B cell (primary cell): ENCODE measurements at regions not wholly inside any gene's neighbourhood (a gene's known extent, or its start where the extent isn't known, plus 50 kb on each side); places are given as distances from the start of the nearest gene placed in this dataset.

Experiments
- ATAC-seq: fragments of 200-7000 bp; cut with Tn5 transposase; one replicate; pipeline ENCODE4 v1.10.0; 2021; ENCODE audit warnings: low read depth, mild to moderate bottlenecking, moderate number of reproducible peaks, moderate library complexity
- CTCF ChIA-PET: fragments of 350-600 bp; sonication (Branson Sonifier 250); formaldehyde crosslinking; loops from one replicate; lab custom pipeline; 2021; ENCODE audit warnings: antibody characterized with exemption, inconsistent platforms; lab: Charles Lee
- POLR2A ChIA-PET: fragments of 350-600 bp; sonication (Branson Sonifier 250); formaldehyde crosslinking; loops from one replicate; lab custom pipeline; 2021; ENCODE audit warnings: antibody characterized with exemption; lab: Charles Lee
- DNase-seq: peaks from one replicate; pipeline ENCODE4 v3.0.0; 2013
- H2AFZ ChIP-seq: 2 replicates; pipeline ENCODE4 v1.6.1; 2012; ENCODE audit warnings: mild to moderate bottlenecking, low read depth, low read length; ENCODE audit not compliant: insufficient read depth, poor library complexity, severe bottlenecking
- H3K27ac ChIP-seq, 2 donors: 1 replicate in 1 of 2; 2 replicates in 1 of 2; pipeline ENCODE4 v1.5.1; 2012 to 2013; ENCODE audit warnings: low read length in 2 of 2, mild to moderate bottlenecking in 2 of 2, moderate library complexity in 1 of 2
- H3K27me3 ChIP-seq, 4 experiments: fragments of 200-600 bp in 1 of 4; sonication (generic) in 1 of 4; replicated peaks in 1 of 4; 1 replicate in 2 of 4; 2 replicates in 2 of 4; pipeline versions ENCODE4 v1.6.1 to v1.7.0; 2013 to 2016; ENCODE audit warnings: low read length in 3 of 4, mild to moderate bottlenecking in 2 of 4, mixed read lengths in 1 of 4, moderate library complexity in 1 of 4; ENCODE audit not compliant: insufficient read depth in 4 of 4, control insufficient read depth in 3 of 4; ENCODE audit errors: control extremely low read depth in 1 of 4
- H3K36me3 ChIP-seq, 2 experiments: replicated peaks in 1 of 2; 1 replicate in 1 of 2; 2 replicates in 1 of 2; pipeline versions ENCODE4 v1.6.1 to v1.7.1; 2013; ENCODE audit warnings: low read length in 1 of 2; ENCODE audit not compliant: insufficient read depth in 2 of 2, control insufficient read depth in 1 of 2; ENCODE audit errors: control extremely low read depth in 1 of 2, extremely low read depth in 1 of 2
- H3K4me1 ChIP-seq, 2 donors: fragments of 200-600 bp in 1 of 2; sonication (generic) in 1 of 2; 1 replicate in 1 of 2; 2 replicates in 1 of 2; pipeline versions ENCODE4 v1.5.1 to v1.6.1; 2013 to 2017; ENCODE audit warnings: low read length in 2 of 2; ENCODE audit not compliant: control insufficient read depth in 2 of 2, insufficient read depth in 2 of 2
- H3K4me2 ChIP-seq: replicated peaks from 2 replicates; pipeline ENCODE3; 2012; ENCODE audit warnings: mild to moderate bottlenecking, low read depth, low read length; ENCODE audit not compliant: poor library complexity, severe bottlenecking
- H3K4me3 ChIP-seq, 5 experiments: fragments of 200-600 bp in 1 of 5; sonication (generic) in 1 of 5; 1 replicate in 3 of 5; 2 replicates in 2 of 5; pipeline versions ENCODE4 v1.5.1 to v1.7.0; 2011 to 2016; ENCODE audit warnings: low read length in 4 of 5, mild to moderate bottlenecking in 4 of 5, low read depth in 2 of 5, control low read depth in 1 of 5, moderate library complexity in 1 of 5; ENCODE audit not compliant: insufficient read depth in 1 of 5; ENCODE audit errors: control extremely low read depth in 1 of 5, extremely low read depth in 1 of 5
- H3K79me2 ChIP-seq: fragments of 200-600 bp; sonication (generic); one replicate; pipeline ENCODE4 v1.6.0; 2016; ENCODE audit warnings: low read length; ENCODE audit not compliant: control insufficient read depth, insufficient read depth
- H3K9ac ChIP-seq: fragments of 200-600 bp; sonication (generic); 2 replicates; pipeline ENCODE4 v1.6.1; 2017; ENCODE audit warnings: mild to moderate bottlenecking, low read length, moderate library complexity
- H3K9me3 ChIP-seq, 3 donors: one replicate each; pipeline versions ENCODE4 v1.6.1 to v1.7.1; 2013; ENCODE audit warnings: low read length in 2 of 3; ENCODE audit not compliant: control insufficient read depth in 2 of 3, insufficient read depth in 1 of 3; ENCODE audit errors: control extremely low read depth in 1 of 3
- H4K20me1 ChIP-seq: 2 replicates; pipeline ENCODE4 v1.6.0; 2012; ENCODE audit warnings: mild to moderate bottlenecking, low read length; ENCODE audit not compliant: insufficient read depth, control insufficient read depth, poor library complexity, severe bottlenecking
- H3K27ac Mint-ChIP-seq: one replicate; pipeline ENCODE4 v1.8.0; 2021; ENCODE audit warnings: mixed read lengths
- H3K27me3 Mint-ChIP-seq: one replicate; pipeline ENCODE4 v1.8.0; 2021; ENCODE audit warnings: mixed read lengths
- H3K4me1 Mint-ChIP-seq: one replicate; pipeline ENCODE4 v1.8.0; 2021; ENCODE audit warnings: mixed read lengths
- H3K4me3 Mint-ChIP-seq: one replicate; pipeline ENCODE4 v1.8.0; 2021; ENCODE audit warnings: mixed read lengths
- H3K9me3 Mint-ChIP-seq: one replicate; pipeline ENCODE4 v1.8.0; 2022; ENCODE audit warnings: mixed read lengths; ENCODE audit not compliant: insufficient read depth
- EZH2 ChIP-seq: IDR thresholded peaks from 2 replicates; pipeline ENCODE4 v1.6.1; 2012; ENCODE audit warnings: borderline replicate concordance, low read depth, mild to moderate bottlenecking, moderate library complexity, low read length; ENCODE audit not compliant: insufficient read depth, poor library complexity, severe bottlenecking
- WGBS: methylation state at CpG from one replicate; pipeline ENCODE4 v1.1.5; 2013; ENCODE audit warnings: missing lambda C conversion rate; ENCODE audit not compliant: insufficient coverage; 5-methylcytosine and 5-hydroxymethylcytosine counted together
- intact Hi-C: fragments of 100-400 bp; cut with micrococcal nuclease; formaldehyde crosslinking; loops from one replicate; pipeline ENCODE4 v1.10.0; 2022
- TF ChIP-seq, protein P1 (sequence below): fragments of 200-600 bp; IDR thresholded peaks from one replicate; pipeline ENCODE4 v1.8.0; 2022; ENCODE audit warnings: antibody characterized with exemption, mild to moderate bottlenecking

DNA sequence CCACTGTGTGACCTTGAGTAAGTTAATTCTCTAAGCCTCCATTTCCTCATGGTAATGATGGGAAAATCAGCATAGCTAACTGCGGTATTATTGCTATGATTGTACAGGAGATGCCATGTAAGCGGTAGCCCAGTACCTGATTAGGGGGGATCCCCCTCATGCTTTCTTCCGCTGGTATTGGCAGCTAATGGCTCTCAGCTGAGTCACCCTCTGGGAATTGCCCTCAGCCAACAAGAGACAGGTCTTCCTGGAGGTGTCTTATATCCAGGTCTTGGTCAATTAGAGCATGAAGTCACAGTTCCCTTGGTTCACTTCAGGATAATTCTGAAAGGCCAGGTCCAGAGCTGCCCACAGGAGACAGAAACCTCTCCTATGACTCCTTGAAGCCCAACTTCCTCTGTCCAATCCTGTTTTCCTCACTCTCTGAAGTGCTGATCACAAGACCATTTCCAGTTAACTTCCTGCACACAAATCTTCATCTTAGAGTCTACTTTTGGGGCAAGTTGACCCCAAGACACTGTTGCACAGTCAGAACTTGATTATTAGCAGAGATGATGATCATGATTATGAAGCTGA, 724.7 kb upstream of the ZNF385D start:
- Histone ChIP-seq H3K4me3 (no peak overlapping the region), H3K4me2 (no peak overlapping the region), H3K27ac (no peak overlapping the region), H3K9ac (no peak overlapping the region), H3K36me3 (no peaks in the 10 kb centered on the region), H3K4me1 (no peaks in the 10 kb centered on the region), H2AFZ (no peak overlapping the region), H4K20me1 (no peaks in the 10 kb centered on the region), H3K9me3 (peaks cover 0 to 4% (median 0%) of the 10 kb centered on the region in 3 donors), H3K79me2 (no peaks in the 10 kb centered on the region), H3K27me3 (no peaks in the 10 kb centered on the region)
- no peak for DNase-seq
- Mint-ChIP-seq H3K27ac (no peak overlapping the region), H3K4me3 (no peak overlapping the region), H3K4me1 (no peaks in the 10 kb centered on the region), H3K27me3 (peaks cover 5% of the 10 kb centered on the region), H3K9me3 (no peaks in the 10 kb centered on the region)
- intact Hi-C loops, result no loop called here
- WGBS, result 96% methylated on average over 3 of the region's 3 CpGs
- TF ChIP-seq, protein P1, sequence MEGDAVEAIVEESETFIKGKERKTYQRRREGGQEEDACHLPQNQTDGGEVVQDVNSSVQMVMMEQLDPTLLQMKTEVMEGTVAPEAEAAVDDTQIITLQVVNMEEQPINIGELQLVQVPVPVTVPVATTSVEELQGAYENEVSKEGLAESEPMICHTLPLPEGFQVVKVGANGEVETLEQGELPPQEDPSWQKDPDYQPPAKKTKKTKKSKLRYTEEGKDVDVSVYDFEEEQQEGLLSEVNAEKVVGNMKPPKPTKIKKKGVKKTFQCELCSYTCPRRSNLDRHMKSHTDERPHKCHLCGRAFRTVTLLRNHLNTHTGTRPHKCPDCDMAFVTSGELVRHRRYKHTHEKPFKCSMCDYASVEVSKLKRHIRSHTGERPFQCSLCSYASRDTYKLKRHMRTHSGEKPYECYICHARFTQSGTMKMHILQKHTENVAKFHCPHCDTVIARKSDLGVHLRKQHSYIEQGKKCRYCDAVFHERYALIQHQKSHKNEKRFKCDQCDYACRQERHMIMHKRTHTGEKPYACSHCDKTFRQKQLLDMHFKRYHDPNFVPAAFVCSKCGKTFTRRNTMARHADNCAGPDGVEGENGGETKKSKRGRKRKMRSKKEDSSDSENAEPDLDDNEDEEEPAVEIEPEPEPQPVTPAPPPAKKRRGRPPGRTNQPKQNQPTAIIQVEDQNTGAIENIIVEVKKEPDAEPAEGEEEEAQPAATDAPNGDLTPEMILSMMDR, result no peak
- TF ChIP-seq EZH2, result no peak
- POLR2A ChIA-PET, result no interaction called here
- CTCF ChIA-PET, result no interaction called here
- ATAC-seq, result no peak

DNA sequence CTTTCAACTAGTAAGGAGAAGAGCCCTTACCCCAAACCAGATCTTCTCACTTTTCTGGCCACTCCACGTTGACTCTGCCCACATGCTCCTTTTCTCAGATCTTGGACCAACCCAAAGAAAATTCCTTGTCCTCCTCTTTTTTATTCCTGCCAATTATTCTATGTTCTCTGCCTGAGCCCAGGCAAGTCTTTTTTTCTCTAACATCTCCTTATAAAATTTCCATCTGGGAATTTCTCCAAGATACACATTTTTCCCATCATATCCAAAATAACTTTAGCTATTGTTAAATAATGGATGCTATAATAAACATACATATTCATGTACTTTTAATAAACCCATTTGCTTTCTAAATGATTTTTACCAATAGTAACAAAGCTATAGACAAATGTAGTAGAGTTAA, 726.0 kb upstream of the ZNF385D start:
- H3K9me3 ChIP-seq, result peaks cover 0 to 4% (median 0%) of the 10 kb centered on the region in 3 donors
- CTCF ChIA-PET, result no interaction called here
- H3K27me3 ChIP-seq, result no peaks in the 10 kb centered on the region
- ATAC-seq, result no peak
- TF ChIP-seq, protein P1, result no peak
- TF ChIP-seq EZH2, result no peak
- Mint-ChIP-seq H3K4me3 (no peak overlapping the region), H3K9me3 (no peaks in the 10 kb centered on the region), H3K27ac (no peak overlapping the region), H3K27me3 (peaks cover 2% of the 10 kb centered on the region), H3K4me1 (no peaks in the 10 kb centered on the region)
- H4K20me1 ChIP-seq, result no peaks in the 10 kb centered on the region
- H3K9ac ChIP-seq, result no peak overlapping the region
- intact Hi-C loops, result no loop called here
- DNase-seq, result no peak
- POLR2A ChIA-PET, result no interaction called here
- WGBS, result 67% methylated on average over 1 of the region's 1 CpG
- no peak overlapping the region for H3K4me2 ChIP-seq
- no peaks in the 10 kb centered on the region for H3K79me2 ChIP-seq
- H3K27ac ChIP-seq, result no peak overlapping the region
- H3K36me3 ChIP-seq, result no peaks in the 10 kb centered on the region
- H3K4me1 ChIP-seq, result no peaks in the 10 kb centered on the region
- H3K4me3 ChIP-seq, result no peak overlapping the region
- no peak overlapping the region for H2AFZ ChIP-seq
